ENCODE measurements at regions not wholly inside any gene's neighbourhood (a gene's known extent, or its start where the extent isn't known, plus 50 kb on each side); places are given as distances from the start of the nearest gene placed in this dataset.

DNA sequence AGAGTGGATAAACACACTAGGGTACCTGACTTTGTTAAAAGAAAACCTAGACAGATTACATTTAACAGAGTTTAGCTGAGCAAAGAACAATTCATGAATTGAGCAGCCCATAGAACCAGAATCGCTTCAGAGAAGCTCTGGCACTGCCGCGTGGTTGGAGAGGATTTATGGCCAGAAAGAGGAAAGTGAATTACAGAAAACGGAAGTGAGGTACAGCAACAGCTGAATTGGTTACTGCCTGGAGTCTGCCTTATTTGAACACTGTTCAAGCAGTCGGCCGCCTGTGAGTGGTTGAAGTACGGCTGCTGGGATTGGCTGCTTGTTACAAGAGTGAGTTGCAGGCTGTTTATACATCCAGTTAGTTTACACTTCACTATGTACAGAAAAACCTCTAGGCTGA lies 253.8 kb upstream of the CDYL start:
- Histone ChIP-seq H3K4me3 (replicated peaks in 1 of 3; ENCODE audit: insufficient read depth in 1 of 3, low read depth in 1 of 3, low read length in 3 of 3) (no peak overlapping the region), H3K4me1 (ENCODE audit: control insufficient read depth, extremely low read depth, insufficient read depth, low read length) (no peaks in the 10 kb centered on the region), H3K27me3 (ENCODE audit: control insufficient read depth in 2 of 2, insufficient read depth in 2 of 2, low read length in 2 of 2) (peaks cover 6 to 13% of the 10 kb centered on the region in 2 experiments), H4K20me1 (replicated peaks; ENCODE audit: control insufficient read depth, extremely low read depth, insufficient read depth, low read length) (no peaks in the 10 kb centered on the region), H3K9ac (replicated peaks; ENCODE audit: extremely low read depth, insufficient read depth, low read length) (no peak overlapping the region), H3K79me2 (ENCODE audit: control insufficient read depth, insufficient read depth, low read length) (no peaks in the 10 kb centered on the region), H2AFZ (ENCODE audit: low read depth, low read length) (no peak overlapping the region), H3K36me3 (ENCODE audit: control insufficient read depth in 2 of 2, extremely low read depth in 1 of 2, insufficient read depth in 2 of 2, low read length in 2 of 2) (no peaks in the 10 kb centered on the region), H3K9me3 (replicated peaks; ENCODE audit: control insufficient read depth, insufficient read depth, low read length) (no peaks in the 10 kb centered on the region), H3K4me2 (ENCODE audit: insufficient read depth, low read length) (no peak overlapping the region), H3K27ac (ENCODE audit: insufficient read depth, low read depth, low read length) (no peak overlapping the region), H3K9me1 (replicated peaks; ENCODE audit: control insufficient read depth, extremely low read depth, insufficient read depth, low read length) (no peaks in the 10 kb centered on the region)
- intact Hi-C loops (cut with micrococcal nuclease) (no loop called here), dilution Hi-C loops (cut with MboI; ENCODE audit: extremely low pct_ligation_motif_present, low sequenced_read_pairs) (no loop called here)
- no TSS peak for BruUV-seq (replicated peaks)
- no peak for DNase-seq (ENCODE audit: low read depth, low spot score)
- ChIA-PET POLR2A (no interaction called here), CTCF (no interaction called here)
- TF ChIP-seq MAX (IDR thresholded peaks at IDR 0.05; ENCODE audit: insufficient read depth, insufficient read length) (no peak), POLR2AphosphoS5 (IDR thresholded peaks at IDR 0.05; ENCODE audit: insufficient read depth, low read depth, low read length) (no peak), EZH2 (IDR thresholded peaks at IDR 0.05; ENCODE audit: borderline replicate concordance, low read depth, low read length, severe bottlenecking) (no peak)
- FAIRE-seq: no peak

GRCh38 chr6:4521070-4521469 lies 255.1 kb upstream of the CDYL start:
- peaks cover 6 to 13% of the 10 kb centered on the region in 2 experiments for H3K27me3 ChIP-seq (ENCODE audit: control insufficient read depth in 2 of 2, insufficient read depth in 2 of 2, low read length in 2 of 2)
- H3K9me1 ChIP-seq (replicated peaks; ENCODE audit: control insufficient read depth, extremely low read depth, insufficient read depth, low read length): no peaks in the 10 kb centered on the region
- DNase-seq (ENCODE audit: low read depth, low spot score) (no peak), FAIRE-seq (no peak)
- CTCF ChIA-PET: no interaction called here
- no peaks in the 10 kb centered on the region for H3K9me3 ChIP-seq (replicated peaks; ENCODE audit: control insufficient read depth, insufficient read depth, low read length)
- H3K9ac ChIP-seq (replicated peaks; ENCODE audit: extremely low read depth, insufficient read depth, low read length): no peak overlapping the region
- no peaks in the 10 kb centered on the region for H3K4me1 ChIP-seq (ENCODE audit: control insufficient read depth, extremely low read depth, insufficient read depth, low read length)
- no TSS peak for BruUV-seq (replicated peaks)
- H2AFZ ChIP-seq (ENCODE audit: low read depth, low read length): no peak overlapping the region
- no peak overlapping the region for H3K4me3 ChIP-seq (replicated peaks in 1 of 3; ENCODE audit: insufficient read depth in 1 of 3, low read depth in 1 of 3, low read length in 3 of 3)
- POLR2A ChIA-PET: no interaction called here
- no peaks in the 10 kb centered on the region for H3K36me3 ChIP-seq (ENCODE audit: control insufficient read depth in 2 of 2, extremely low read depth in 1 of 2, insufficient read depth in 2 of 2, low read length in 2 of 2)
- H3K27ac ChIP-seq (ENCODE audit: insufficient read depth, low read depth, low read length): no peak overlapping the region
- TF ChIP-seq JUN (IDR thresholded peaks at IDR 0.05; ENCODE audit: borderline replicate concordance, insufficient read depth, insufficient read length, low read depth) (no peak), MYC (IDR thresholded peaks at IDR 0.05; ENCODE audit: low read depth, low read length) (no peak), GATA2 (IDR thresholded peaks at IDR 0.05; ENCODE audit: insufficient read depth, insufficient read length, low read depth, low read length) (no peak), FOS (IDR thresholded peaks at IDR 0.05; ENCODE audit: borderline replicate concordance, insufficient read depth, low read length) (no peak), CTCF (IDR thresholded peaks at IDR 0.05; ENCODE audit: extremely low read depth in 1 of 2, insufficient read depth in 1 of 2, low read depth in 1 of 2, low read length in 2 of 2) (no peak), EZH2 (IDR thresholded peaks at IDR 0.05; ENCODE audit: borderline replicate concordance, low read depth, low read length, severe bottlenecking) (no peak), POLR2AphosphoS5 (IDR thresholded peaks at IDR 0.05; ENCODE audit: insufficient read depth, low read depth, low read length) (no peak), MAX (IDR thresholded peaks at IDR 0.05; ENCODE audit: insufficient read depth, insufficient read length) (no peak)
- H3K79me2 ChIP-seq (ENCODE audit: control insufficient read depth, insufficient read depth, low read length): no peaks in the 10 kb centered on the region
- dilution Hi-C loops (cut with MboI; ENCODE audit: extremely low pct_ligation_motif_present, low sequenced_read_pairs) (no loop called here), intact Hi-C loops (cut with micrococcal nuclease) (no loop called here)
- no peak overlapping the region for H3K4me2 ChIP-seq (ENCODE audit: insufficient read depth, low read length)
- H4K20me1 ChIP-seq (replicated peaks; ENCODE audit: control insufficient read depth, extremely low read depth, insufficient read depth, low read length): no peaks in the 10 kb centered on the region
